Activated T-cell treated with anti-CD3 and anti-CD28 coated beads, Interleukin-2, amount 50 U/mL, for 72 hours (primary cell): ENCODE measurements at regions not wholly inside any gene's neighbourhood (a gene's known extent, or its start where the extent isn't known, plus 50 kb on each side); places are given as distances from the start of the nearest gene placed in this dataset.
A peak's percentile ranks its signal among the peaks of the same experiment; 100 is the strongest.

Experiments used
- ATAC-seq, 2 donors: fragments of 150-1000 bp; cut with Tn5 transposase; replicated peaks in 1 of 2; 2 replicates each; pipeline ENCODE4 v1.10.0; 2021; ENCODE audit warnings: moderate library complexity in 2 of 2, mild to moderate bottlenecking in 1 of 2
- DNase-seq, 2 donors: peaks; one replicate each; pipeline ENCODE4 v3.0.0; 2021 to 2022; ENCODE audit warnings: mixed read lengths in 1 of 2
- H3K27ac Mint-ChIP-seq: one replicate; pipeline ENCODE4 v1.8.0; 2022; ENCODE audit warnings: mild to moderate bottlenecking, moderate library complexity, mixed read lengths
- H3K27me3 Mint-ChIP-seq: one replicate; pipeline ENCODE4 v1.8.0; 2022; ENCODE audit warnings: low read depth, mixed read lengths
- H3K36me3 Mint-ChIP-seq, 2 donors: one replicate each; pipeline ENCODE4 v1.8.0; 2022; ENCODE audit warnings: mixed read lengths in 2 of 2, mild to moderate bottlenecking in 1 of 2; ENCODE audit not compliant: insufficient read depth in 2 of 2
- H3K4me1 Mint-ChIP-seq: one replicate; pipeline ENCODE4 v1.8.0; 2022; ENCODE audit warnings: low read depth, mixed read lengths
- H3K4me3 Mint-ChIP-seq, 2 donors: one replicate each; pipeline ENCODE4 v1.8.0; 2022; ENCODE audit warnings: mild to moderate bottlenecking in 2 of 2, mixed read lengths in 2 of 2, moderate library complexity in 2 of 2
- H3K9me3 Mint-ChIP-seq, 2 donors: one replicate each; pipeline ENCODE4 v1.8.0; 2022; ENCODE audit warnings: mixed read lengths in 2 of 2

- Mint-ChIP-seq H3K9me3 (peaks cover 2 to 3% of the 10 kb centered on the region in 2 donors), H3K27ac (no peak overlapping the region), H3K4me1 (no peaks in the 10 kb centered on the region), H3K4me3 (no peak overlapping the region), H3K27me3 (no peaks in the 10 kb centered on the region), H3K36me3 (peaks cover 0 to 2% of the 10 kb centered on the region in 2 donors)
- no peak for DNase-seq
- ATAC-seq, result no peak
These were observed 257.6 kb upstream of the CXXC4 start for GRCh38 chr4:104752337-104752736.

GRCh38 chr4:104756837-104757236 lies 262.1 kb upstream of the CXXC4 start:
- no peak for DNase-seq
- peaks cover 2 to 3% of the 10 kb centered on the region in 2 donors for H3K9me3 Mint-ChIP-seq
- no peak overlapping the region for H3K4me3 Mint-ChIP-seq
- no peak for ATAC-seq
- no peaks in the 10 kb centered on the region for H3K27me3 Mint-ChIP-seq
- H3K36me3 Mint-ChIP-seq, result peaks cover 0 to 2% of the 10 kb centered on the region in 2 donors
- no peak overlapping the region for H3K27ac Mint-ChIP-seq
- no peaks in the 10 kb centered on the region for H3K4me1 Mint-ChIP-seq

DNA sequence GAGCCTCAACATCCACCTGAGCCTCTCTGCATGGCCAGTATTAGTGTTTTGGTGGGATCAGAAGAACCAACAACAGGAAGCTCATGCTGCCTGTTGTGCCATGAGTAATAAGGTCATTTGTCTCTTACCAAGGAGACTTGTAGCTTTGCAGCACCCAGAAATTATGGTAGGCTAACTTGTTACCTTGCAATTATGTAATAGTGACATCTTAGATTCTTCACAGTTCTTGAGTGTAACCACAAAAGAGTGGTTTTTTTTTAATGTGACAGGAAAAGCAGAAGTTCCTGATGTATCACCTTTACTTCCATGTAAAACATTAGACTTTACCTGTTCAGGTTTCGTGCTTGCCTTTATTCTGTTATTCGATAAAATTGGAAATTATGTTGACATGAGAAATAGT lies 263.9 kb upstream of the CXXC4 start:
- DNase-seq, result no peak
- Mint-ChIP-seq H3K27ac (no peak overlapping the region), H3K4me3 (no peak overlapping the region), H3K36me3 (peaks cover 0 to 2% of the 10 kb centered on the region in 2 donors), H3K27me3 (no peaks in the 10 kb centered on the region), H3K4me1 (no peaks in the 10 kb centered on the region), H3K9me3 (peaks cover 2 to 3% of the 10 kb centered on the region in 2 donors)
- no peak for ATAC-seq

- H3K4me1 Mint-ChIP-seq, result no peaks in the 10 kb centered on the region
- no peak for ATAC-seq
- no peak overlapping the region for H3K27ac Mint-ChIP-seq
- no peaks in the 10 kb centered on the region for H3K9me3 Mint-ChIP-seq
- H3K4me3 Mint-ChIP-seq, result no peak overlapping the region
- H3K27me3 Mint-ChIP-seq, result no peaks in the 10 kb centered on the region
- H3K36me3 Mint-ChIP-seq, result no peaks in the 10 kb centered on the region
- DNase-seq, result no peak
These were observed 269.0 kb upstream of the CXXC4 start for GRCh38 chr4:104763554-104764222.

DNA sequence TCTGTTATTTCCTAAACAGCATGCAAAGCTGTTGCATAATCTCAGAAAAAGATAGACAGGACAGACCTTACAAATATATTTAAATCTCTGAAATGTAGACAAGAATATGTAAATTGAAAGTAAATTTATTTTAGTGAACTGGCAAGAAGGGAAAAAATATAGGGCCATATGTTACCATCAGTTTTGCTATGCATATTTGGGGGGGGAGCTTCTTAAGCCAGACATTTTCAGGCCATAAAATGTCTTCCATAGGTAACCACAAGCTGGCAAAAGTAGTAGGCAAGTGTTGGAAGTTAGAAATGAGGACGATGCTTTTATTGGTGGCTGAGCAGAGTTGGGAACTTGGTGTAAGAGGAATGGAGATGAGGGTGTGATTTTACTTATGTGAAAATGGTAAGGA lies 272.0 kb upstream of the CXXC4 start:
- H3K4me3 Mint-ChIP-seq, result no peak overlapping the region
- DNase-seq (no peak), ATAC-seq (no peak)
- no peaks in the 10 kb centered on the region for H3K4me1 Mint-ChIP-seq
- no peaks in the 10 kb centered on the region for H3K36me3 Mint-ChIP-seq
- H3K9me3 Mint-ChIP-seq, result no peaks in the 10 kb centered on the region
- no peak overlapping the region for H3K27ac Mint-ChIP-seq
- H3K27me3 Mint-ChIP-seq, result no peaks in the 10 kb centered on the region

GRCh38 chr4:104772849-104773248 lies 278.2 kb upstream of the CXXC4 start:
- H3K27me3 Mint-ChIP-seq, result no peaks in the 10 kb centered on the region
- ATAC-seq, result no peak
- H3K4me1 Mint-ChIP-seq, result peaks cover 14% of the 10 kb centered on the region
- H3K4me3 Mint-ChIP-seq, result no peak overlapping the region
- H3K36me3 Mint-ChIP-seq, result no peaks in the 10 kb centered on the region
- no peak for DNase-seq
- no peaks in the 10 kb centered on the region for H3K9me3 Mint-ChIP-seq
- H3K27ac Mint-ChIP-seq, result peak overlapping the region; percentile 29

DNA sequence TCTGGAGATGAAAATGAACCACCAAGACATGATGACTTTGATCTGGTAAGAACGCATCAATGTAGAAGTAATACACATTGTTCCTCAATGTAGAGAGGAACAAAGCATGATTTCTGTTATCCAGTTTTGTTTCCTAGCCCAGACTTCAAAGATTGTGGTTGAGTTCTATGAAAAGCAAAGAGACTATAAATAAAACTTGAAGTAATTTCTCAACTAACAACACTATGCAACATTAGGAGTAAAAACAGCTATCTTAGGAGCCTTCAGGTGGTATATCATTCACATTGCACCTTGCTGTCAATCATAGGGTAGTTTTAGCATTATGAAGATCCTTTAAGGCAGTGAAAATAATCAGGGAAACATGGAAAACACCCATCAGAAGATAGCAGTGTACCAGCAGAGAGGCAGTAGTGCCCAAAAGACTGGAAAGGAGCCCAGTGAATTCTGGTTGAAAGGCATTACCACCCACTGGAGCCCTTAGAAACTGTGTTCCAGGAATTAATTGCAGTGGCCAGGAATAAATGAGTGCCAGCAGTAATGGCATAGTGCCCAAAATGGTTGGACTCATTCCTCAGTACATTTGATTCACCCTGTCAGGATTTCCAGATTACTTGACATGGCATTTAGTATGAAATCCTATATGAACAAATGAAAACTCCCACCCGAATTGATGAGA lies 300.7 kb upstream of the CXXC4 start:
- Mint-ChIP-seq H3K9me3 (peaks cover 0 to 5% of the 10 kb centered on the region in 2 donors), H3K36me3 (no peaks in the 10 kb centered on the region), H3K27me3 (no peaks in the 10 kb centered on the region), H3K4me1 (no peaks in the 10 kb centered on the region), H3K4me3 (no peak overlapping the region), H3K27ac (no peak overlapping the region)
- no peak for ATAC-seq
- no peak for DNase-seq

DNA sequence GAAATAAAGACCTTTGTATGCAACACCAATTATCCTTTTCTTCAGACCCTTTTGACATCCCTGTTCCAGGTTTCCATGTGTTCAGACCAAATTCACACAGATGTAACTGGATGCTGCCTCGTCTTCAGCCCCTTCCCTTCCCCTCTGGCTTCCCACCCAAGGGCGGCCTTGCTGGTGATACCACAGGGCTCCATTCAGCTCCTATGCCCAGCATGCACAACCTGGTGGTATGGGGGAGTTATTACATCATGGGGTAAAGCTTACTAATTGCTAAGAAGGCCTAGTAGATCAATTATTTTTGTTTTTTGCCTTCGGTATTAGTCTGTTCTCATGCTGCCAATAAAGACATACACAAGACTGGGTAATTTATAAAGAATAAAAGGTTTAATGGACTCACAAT lies 317.0 kb upstream of the CXXC4 start:
- Mint-ChIP-seq H3K4me1 (no peaks in the 10 kb centered on the region), H3K27ac (no peak overlapping the region), H3K9me3 (peaks cover 0 to 2% of the 10 kb centered on the region in 2 donors), H3K4me3 (no peak overlapping the region), H3K27me3 (no peaks in the 10 kb centered on the region), H3K36me3 (no peaks in the 10 kb centered on the region)
- DNase-seq (no peak), ATAC-seq (no peak)

DNA sequence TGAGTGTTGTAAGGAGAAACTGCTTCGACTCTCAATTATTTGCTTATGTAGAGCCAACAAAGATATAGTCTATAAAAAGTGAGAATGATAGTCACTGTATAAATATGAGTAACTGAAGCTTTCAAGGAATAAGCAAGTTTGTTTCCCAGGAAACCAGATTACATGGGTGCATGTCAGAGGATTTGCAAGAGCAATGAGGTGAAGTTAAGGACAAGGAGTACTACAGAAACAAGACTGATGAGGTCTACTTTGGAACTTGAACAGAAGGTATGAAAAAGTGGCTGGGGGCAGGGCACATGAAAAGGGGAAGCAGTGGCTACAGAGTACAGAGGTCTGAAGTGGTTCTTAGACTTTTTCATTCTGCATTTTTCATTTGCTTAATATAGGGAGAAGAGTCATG lies 321.0 kb upstream of the CXXC4 start:
- Mint-ChIP-seq H3K4me3 (no peak overlapping the region), H3K27ac (no peak overlapping the region), H3K36me3 (no peaks in the 10 kb centered on the region), H3K4me1 (no peaks in the 10 kb centered on the region), H3K27me3 (no peaks in the 10 kb centered on the region), H3K9me3 (peaks cover 0 to 2% of the 10 kb centered on the region in 2 donors)
- ATAC-seq, result no peak
- no peak for DNase-seq

DNA sequence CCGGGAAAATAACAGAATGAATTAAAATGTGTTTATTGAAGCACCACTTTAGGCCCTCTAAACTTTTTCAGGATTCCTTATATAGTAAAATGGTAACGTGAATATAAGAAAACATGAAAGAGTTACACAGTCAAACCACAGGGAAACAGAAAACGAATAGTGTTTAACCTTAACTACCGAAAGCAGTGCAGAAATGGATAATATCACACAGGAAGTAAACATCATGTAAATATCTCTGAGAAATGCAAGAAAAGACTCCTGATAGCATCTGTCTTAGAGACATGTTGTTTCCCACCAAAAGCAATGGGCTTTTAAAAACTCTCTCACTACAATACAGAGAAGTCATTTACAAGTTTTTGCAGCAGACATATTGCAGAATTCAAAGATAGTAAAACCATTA lies 323.9 kb upstream of the CXXC4 start:
- Mint-ChIP-seq H3K27ac (no peak overlapping the region), H3K4me3 (no peak overlapping the region), H3K9me3 (peaks cover 0 to 2% of the 10 kb centered on the region in 2 donors), H3K27me3 (no peaks in the 10 kb centered on the region), H3K4me1 (no peaks in the 10 kb centered on the region), H3K36me3 (no peaks in the 10 kb centered on the region)
- DNase-seq (no peak), ATAC-seq (no peak)

GRCh38 chr4:104826171-104826570 lies 320.5 kb upstream of the TET2 start:
- DNase-seq, result no peak
- H3K36me3 Mint-ChIP-seq, result no peaks in the 10 kb centered on the region
- H3K4me3 Mint-ChIP-seq, result no peak overlapping the region
- no peak for ATAC-seq
- peaks cover 14% of the 10 kb centered on the region for H3K27me3 Mint-ChIP-seq
- no peaks in the 10 kb centered on the region for H3K4me1 Mint-ChIP-seq
- H3K9me3 Mint-ChIP-seq, result no peaks in the 10 kb centered on the region
- no peak overlapping the region for H3K27ac Mint-ChIP-seq

- H3K36me3 Mint-ChIP-seq, result no peaks in the 10 kb centered on the region
- no peak overlapping the region for H3K27ac Mint-ChIP-seq
- DNase-seq (no peak), ATAC-seq (peak in 1 of 2 donors; percentile 19)
- no peaks in the 10 kb centered on the region for H3K9me3 Mint-ChIP-seq
- H3K4me3 Mint-ChIP-seq, result no peak overlapping the region
- no peaks in the 10 kb centered on the region for H3K4me1 Mint-ChIP-seq
- H3K27me3 Mint-ChIP-seq, result peaks cover 14% of the 10 kb centered on the region
These were observed 316.9 kb upstream of the TET2 start for GRCh38 chr4:104829761-104830160.

GRCh38 chr4:104848597-104849225 lies 298.0 kb upstream of the TET2 start:
- no peak for ATAC-seq
- no peak overlapping the region for H3K4me3 Mint-ChIP-seq
- no peak for DNase-seq
- no peaks in the 10 kb centered on the region for H3K27me3 Mint-ChIP-seq
- no peak overlapping the region for H3K27ac Mint-ChIP-seq
- no peaks in the 10 kb centered on the region for H3K36me3 Mint-ChIP-seq
- H3K9me3 Mint-ChIP-seq, result no peaks in the 10 kb centered on the region
- H3K4me1 Mint-ChIP-seq, result no peaks in the 10 kb centered on the region
